Fibroblast of villous mesenchyme (primary cell): ENCODE measurements at regions not wholly inside any gene's neighbourhood (a gene's known extent, or its start where the extent isn't known, plus 50 kb on each side); places are given as distances from the start of the nearest gene placed in this dataset.

ENCODE experiments used
- DNase-seq: peaks from one replicate; pipeline ENCODE4 v3.0.0-alpha.2; 2010; ENCODE audit warnings: low read depth
- H3K4me3 ChIP-seq: 2 replicates; pipeline ENCODE4 v1.5.1; 2011; ENCODE audit warnings: low read depth, mild to moderate bottlenecking, low read length
- CTCF ChIP-seq: IDR thresholded peaks from 2 replicates; pipeline ENCODE4 v1.5.1; 2012; ENCODE audit warnings: low read depth, mild to moderate bottlenecking, low read length; ENCODE audit not compliant: insufficient read depth

- DNase-seq, result no peak
- no peak for TF ChIP-seq CTCF
- no peak overlapping the region for H3K4me3 ChIP-seq
Measured at GRCh38 chr10:20614911-20615310, 282.2 kb downstream of the NEBL start.

GRCh38 chr10:20608503-20608902, 288.6 kb downstream of the NEBL start:
- TF ChIP-seq CTCF, result no peak
- no peak for DNase-seq
- H3K4me3 ChIP-seq, result no peak overlapping the region

GRCh38 chr10:20606985-20607384, 290.1 kb downstream of the NEBL start:
- TF ChIP-seq CTCF, result no peak
- no peak for DNase-seq
- H3K4me3 ChIP-seq, result no peak overlapping the region

GRCh38 chr10:20601941-20602461, 295.1 kb downstream of the NEBL start:
- TF ChIP-seq CTCF, result no peak
- no peak overlapping the region for H3K4me3 ChIP-seq
- DNase-seq, result no peak

GRCh38 chr10:20598590-20598989, 298.5 kb downstream of the NEBL start:
- H3K4me3 ChIP-seq, result no peak overlapping the region
- DNase-seq, result peak; percentile 19
- no peak for TF ChIP-seq CTCF

GRCh38 chr10:20596911-20597310, 300.2 kb downstream of the NEBL start:
- no peak for DNase-seq

More at GRCh38 chr10:20596911-20597310, 300.2 kb downstream of the NEBL start:
- H3K4me3 ChIP-seq, result no peak overlapping the region
- TF ChIP-seq CTCF, result no peak
